NCI-H2107 treated with DMSO at 0.1 percent for 48 hours (cell line): ENCODE measurements at regions not wholly inside any gene's neighbourhood (a gene's known extent, or its start where the extent isn't known, plus 50 kb on each side); places are given as distances from the start of the nearest gene placed in this dataset.

ENCODE experiments used
- DNase-seq: peaks from one replicate; lab custom pipeline; 2025; ENCODE audit not compliant: unreplicated experiment; lab: John Stamatoyannopoulos, UW

DNA sequence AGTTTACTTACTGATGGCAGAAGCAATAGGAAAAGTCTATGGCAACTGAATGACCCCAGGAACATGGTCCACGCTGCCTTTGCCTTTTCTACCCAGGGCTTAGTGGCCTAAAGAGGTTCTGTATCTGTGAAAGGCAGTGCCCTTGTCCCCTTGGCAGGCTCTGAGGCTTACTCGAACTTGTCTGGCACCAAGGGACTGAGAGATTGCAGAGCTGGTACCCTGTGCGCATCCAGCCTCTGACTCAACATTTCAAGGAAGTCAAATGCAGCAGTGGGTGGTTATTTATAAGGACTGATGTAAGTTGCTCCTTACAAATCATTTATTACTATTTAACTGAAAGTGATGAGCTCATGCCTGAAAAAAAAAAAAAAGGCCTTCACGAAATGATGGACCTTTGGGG lies 299.9 kb upstream of the MYOCD start:
- DNase-seq: no peak

DNA sequence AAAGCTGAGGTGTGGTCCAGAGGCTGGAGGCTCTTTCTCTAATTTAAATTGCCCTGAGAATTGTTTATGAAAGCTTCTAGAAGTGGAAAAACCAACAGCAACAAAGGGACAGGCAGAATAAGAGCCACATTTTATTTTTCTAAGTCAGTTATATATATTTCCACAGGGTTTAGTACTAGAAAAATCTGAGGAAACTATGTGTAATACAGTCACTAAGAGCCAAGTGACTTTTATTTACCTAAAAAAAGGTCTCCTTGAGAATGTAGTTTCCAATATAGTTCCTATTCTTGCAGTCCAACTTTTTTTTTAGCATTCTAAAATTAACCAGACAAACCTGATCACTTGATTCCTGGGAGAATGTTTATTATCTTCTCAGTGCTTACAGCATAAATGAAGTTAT lies 296.6 kb upstream of the MYOCD start:
- no peak for DNase-seq

DNA sequence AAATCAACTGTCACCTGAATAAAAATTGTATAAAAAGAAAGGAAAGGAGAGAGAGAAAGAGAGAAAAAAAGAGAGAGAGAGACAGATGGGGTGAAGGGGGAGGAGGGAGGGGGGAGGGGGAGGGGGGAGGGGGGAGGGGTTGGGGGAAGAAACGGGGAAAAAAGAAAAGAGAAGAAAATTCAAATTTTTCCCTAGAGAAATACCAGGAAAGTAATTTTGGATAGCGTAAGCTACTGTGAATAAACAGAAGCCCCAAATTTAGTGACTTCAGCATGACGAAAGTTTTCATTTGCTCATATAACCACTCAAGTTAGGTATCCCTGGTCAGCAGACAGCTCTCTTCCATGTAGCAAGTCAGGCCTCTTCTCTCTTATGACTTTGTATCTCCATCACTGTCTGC lies 289.4 kb upstream of the MYOCD start:
- DNase-seq: no peak

DNA sequence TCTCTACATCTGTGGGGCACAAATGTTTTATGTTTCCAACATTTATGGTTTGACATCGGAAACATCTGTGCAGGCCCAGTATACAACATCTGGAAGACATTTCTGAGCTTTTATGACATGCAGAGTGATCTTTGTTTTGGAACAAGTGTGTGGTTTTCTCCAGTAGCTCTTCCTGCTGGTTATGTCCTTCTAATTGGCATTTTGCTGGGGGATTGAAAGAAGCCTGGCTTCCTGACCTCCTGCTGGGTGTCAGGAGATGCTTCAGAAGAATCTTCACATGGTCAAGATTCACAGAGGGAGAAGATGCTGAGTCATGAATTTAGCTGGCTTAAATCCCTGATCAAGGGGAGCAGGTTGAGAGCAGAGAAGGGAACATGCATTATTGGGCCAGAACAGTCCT lies 279.5 kb upstream of the MYOCD start:
- no peak for DNase-seq

DNA sequence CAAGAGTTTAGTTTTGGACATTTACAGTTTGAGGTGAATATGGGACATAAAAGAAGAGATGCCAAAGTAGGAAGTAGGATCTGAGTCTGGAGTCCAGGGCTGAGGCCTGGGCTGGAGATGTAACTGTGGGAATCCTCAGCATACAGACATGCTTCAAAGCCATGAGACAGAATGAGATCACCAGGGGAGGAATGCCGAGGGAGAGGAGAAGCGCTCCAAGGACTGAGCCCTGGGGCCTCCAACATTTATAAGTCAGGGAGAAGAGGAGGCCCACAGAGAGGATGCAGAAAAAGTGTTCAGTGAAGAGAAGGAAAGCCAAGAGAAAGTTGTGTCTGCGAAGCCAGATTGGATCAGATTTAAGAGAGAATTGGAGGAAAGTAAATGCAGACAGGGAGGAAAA lies 277.5 kb upstream of the MYOCD start:
- no peak for DNase-seq

DNA sequence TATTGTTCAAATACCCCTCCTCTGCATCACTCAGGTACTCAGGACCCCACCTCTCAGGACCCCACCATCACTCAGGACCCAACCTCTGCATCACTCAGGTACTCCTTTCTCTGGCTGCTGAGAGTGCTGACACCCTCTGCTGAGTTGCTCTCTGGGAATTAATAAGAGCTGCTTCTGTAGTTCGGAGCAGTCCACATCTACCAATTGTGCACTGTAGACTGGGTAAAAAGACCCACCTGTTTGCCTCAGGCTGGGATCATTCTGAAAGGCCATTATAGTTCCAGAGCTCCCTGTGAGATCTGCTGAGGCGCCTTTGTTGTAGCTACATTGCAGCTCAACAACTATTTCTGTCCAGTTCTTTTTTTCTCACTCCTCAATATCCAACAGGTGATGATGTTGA lies 276.3 kb upstream of the MYOCD start:
- DNase-seq: no peak

DNA sequence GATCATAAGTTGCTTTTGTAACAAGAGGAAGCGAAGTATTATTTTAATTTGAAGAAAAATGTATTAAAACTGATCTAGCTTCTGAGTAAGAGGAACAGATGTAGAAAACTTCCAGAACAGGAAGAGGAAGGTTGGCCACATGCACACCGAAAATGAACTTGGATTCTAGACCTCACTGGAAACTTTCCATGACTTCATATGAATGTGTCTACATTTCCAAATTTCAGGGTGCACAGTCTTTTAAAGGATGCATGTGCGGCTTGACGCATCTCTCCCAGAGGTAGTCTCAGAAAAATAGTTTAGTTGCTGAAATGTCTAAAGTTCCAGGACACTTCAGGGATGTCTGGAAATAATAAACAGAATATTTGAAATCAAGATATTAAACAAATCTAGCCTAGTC lies 275.1 kb upstream of the MYOCD start:
- DNase-seq: no peak

DNA sequence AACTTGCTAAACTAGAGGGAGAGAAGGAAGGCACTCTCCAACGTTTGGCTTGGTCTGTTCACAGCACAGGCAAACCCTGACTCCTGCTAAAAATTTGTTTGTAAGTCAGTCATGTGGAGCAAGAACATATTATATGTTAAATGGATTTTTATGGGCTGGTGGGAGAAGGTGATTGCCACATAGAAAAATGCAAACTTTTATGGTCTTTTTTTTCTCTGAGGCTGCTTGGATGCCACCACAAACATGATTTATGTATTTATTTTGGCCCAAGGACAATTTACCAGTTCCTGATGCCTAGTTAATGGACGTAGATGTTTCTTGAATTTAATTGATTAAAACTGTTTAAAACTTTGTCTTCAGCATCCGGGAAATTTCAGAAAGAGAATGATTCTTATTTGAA lies 274.2 kb upstream of the MYOCD start:
- no peak for DNase-seq

DNA sequence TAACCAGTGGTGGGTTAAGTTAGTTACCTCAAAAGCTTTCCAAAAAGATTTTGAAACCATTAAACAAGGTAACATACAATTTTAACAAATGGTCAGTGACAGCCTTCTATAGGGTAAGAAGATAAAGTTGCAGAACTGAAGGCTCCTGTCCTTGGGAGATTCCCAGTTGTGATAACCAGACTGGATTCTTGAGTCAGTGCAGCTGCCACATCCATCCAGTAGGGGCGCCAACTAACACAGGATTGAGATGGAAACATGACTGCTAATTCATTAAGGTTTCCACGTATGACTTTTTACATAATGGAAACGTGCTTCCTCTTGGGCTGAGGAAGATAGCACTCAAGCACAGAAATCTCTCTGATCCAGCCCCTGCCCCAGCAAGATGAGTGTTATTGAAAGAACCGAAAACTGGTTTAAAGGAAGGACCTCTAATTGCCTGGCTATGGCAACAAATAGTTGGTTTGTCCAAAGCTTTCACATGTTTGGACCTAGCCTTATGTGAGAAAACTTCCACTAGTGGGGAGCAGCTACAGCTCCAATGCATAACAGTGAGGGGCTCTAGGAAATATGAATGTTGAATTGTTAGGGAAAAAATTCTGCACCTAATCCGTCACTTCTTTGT lies 269.8 kb upstream of the MYOCD start:
- no peak for DNase-seq

DNA sequence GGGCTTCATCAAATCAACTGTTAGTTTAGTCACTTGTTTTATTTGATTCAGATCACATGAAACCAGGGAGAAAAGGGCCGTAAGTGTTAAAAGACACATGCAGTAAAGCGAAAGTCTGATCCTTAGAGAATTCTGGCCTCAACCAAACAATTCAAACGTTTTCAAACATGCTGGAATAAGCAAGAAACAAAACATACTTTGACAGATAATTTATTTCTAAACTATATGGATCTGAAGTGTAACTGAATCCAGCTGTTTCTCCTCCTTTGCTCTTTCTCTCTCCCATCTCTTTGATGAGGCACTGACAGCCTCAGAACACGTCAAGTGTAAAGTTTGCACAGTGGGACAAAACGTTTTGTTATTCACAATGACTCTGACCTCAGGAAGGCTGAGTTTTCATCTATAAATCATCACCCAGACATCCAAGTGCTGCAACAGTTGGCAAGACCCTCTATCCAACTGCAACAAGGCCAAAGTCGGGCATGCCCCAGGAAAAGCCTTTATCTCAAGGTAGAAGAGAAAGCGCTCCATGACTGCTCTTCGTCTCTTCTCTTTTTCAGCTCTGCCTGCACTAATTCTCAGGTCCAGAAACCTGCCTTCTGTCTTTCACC lies 267.1 kb upstream of the MYOCD start:
- DNase-seq: no peak

DNA sequence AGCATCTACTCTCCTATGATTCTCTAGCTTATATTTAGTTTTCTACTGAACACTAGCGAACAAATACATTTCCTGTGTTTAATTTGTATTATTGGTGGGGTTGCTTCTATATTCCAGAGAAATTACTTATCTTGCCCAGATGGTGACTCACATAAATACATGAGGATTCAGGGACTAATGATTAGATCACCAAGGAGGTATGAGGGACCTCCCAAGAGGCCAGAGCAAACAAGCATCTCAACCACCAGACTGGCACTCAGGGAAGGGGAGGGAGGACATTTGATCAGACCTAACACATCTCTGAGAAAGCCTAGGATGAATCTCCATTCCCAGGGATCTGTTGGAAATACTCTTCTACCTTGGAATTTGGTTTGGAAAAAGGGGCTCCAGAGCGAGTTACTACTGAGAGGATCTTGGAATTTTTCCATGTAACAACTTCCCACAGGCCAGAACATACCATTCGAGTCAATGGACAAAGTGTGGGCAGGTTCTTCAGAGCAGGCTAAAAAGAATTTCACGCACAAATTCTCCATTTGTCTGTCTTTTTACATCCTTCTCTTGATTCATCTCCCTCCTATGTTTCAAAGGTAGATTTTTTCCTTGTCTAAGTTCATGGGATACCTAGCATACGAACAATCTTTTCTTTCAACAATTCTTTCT lies 262.6 kb upstream of the MYOCD start:
- no peak for DNase-seq

DNA sequence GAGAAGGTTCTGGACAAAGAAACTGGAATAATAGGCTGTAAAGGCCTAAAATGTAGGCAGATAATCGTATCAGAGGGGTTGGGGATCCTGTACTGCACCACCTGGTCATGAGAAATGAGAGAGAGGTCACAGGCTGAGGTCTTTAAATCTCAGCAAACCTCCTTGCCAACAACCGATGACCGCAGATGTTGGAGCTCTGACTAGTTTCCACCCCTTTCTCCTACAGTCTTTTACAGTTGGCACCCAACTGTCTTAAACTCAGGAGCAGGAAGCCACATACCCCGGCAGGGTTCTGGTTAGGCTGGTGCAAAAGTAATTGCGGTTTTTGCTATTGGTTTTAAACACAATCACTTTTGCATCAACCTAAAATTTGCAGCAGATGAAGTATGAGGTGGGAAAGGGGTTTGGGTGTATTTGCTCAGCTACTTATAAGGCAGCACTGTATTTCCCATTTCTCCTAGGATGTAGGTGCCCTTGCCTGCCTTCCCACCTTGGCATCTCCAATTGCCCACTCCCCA lies 261.8 kb upstream of the MYOCD start:
- no peak for DNase-seq

DNA sequence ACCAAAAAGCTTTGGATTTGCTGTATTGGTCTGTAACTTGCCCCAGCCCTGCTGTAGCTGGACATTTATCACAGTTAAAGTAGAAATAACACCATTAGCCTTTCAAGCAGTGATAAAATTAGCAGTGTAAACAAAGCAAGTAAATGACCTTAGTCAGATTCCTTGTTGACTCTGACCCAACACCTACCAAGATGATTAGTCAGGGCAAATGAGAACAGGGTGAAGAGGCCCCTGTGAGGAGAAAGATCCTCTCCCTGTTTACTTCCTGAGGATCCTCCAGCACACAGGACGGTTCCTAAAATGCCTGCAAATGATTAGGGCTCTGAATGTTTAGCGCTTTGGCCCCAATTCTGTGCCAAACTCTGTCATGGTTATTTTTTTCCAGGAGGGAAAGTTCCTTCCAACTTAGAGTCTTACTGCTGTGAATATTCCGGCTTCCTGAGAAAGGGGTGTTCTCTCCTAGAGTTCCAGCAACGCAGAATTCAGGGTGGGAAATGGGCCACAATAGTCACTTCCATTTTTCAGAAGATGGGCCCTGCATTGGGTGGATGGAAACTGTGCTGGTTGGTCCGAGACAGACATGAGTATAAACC lies 259.0 kb upstream of the MYOCD start:
- DNase-seq: no peak

DNA sequence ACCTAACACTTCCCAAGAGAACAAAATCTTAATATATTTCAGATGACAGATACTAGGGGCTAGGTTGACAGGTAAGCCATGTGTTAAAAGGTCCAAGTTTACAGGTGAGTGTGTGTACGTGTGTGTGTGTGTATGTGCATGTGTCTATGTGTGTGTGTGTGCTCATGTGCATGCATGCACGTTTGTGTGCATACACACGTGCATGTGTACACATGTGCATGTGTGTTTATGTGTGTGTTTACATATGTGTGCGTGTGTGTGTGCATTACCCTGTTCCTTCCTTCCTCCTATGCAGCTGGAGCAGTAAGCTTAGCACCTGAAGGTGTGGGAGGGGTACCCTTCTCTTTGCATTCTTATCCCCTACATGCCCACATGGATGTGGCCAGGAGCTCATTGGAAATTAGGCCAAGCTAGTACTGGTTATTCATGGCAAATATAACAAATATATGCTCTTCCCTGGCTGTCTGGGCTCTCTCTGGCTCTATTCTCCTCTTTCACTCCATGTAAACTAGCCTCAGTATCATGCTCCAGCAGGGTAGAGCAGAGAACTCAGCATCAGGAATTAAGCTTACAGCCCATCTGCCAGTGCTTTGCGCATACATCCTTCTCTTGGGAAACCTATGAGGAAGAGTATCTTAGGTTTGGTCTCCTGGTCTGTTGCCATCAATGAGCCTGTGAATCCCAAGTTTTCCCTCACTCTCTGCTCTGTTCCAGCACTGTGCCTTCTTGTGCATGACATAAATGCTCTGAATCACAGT lies 258.0 kb upstream of the MYOCD start:
- DNase-seq: no peak

DNA sequence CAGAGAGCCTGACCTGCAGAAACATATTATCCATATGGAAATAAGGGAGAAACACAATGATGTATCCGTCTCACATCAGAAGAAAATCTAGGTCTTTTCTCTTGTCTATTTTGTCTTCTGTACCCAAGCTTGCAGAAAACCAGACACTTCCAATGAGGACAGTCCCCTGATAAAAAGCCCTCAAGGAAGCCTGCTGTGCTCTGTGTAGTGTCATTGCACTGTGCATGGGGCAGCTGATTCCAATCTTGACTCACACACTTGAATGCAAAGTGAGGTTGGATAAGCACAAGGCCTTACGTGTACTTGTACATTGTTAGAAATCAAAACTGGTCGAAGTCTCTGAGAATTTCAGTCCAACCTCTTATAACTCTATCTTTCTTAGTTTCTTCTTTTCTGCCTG lies 256.6 kb upstream of the MYOCD start:
- no peak for DNase-seq

DNA sequence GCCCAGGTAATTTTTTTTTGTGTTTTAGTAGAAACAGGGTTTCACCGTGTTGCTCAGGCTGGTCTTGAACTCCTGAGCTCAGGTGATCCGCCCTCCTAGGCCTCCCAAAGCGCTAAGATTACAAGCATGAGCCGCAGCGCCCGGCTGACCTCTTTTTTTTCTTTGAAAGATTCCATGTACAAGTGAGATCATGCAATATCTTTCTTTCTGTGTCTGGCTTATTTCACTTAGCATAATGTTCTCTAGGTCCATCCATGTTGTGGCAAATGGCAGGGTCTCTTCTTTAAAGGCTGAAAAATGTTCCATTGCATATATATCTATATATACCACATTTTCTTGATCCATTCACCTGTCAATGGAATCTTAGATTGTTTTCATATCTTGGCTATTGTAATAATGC lies 255.0 kb upstream of the MYOCD start:
- DNase-seq: no peak

DNA sequence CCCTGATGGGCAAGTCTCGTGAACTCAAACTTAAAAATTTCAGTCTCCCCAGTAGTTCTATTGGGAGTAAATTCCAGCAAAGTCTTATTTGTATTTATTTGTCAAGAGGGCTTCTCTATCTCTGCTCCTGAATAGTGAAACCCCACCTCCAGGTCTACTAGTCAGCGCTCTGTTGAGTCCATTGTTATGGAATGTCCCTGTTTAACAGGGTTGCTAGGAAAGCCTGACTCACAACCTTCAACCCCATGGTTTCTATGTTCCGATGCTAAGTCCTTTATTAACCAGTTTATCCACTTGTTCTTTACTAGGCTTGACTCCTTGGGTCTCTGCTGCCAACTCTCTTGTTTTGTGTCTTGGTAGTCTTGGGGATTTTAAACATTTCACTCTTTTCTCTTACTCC lies 250.7 kb upstream of the MYOCD start:
- no peak for DNase-seq

DNA sequence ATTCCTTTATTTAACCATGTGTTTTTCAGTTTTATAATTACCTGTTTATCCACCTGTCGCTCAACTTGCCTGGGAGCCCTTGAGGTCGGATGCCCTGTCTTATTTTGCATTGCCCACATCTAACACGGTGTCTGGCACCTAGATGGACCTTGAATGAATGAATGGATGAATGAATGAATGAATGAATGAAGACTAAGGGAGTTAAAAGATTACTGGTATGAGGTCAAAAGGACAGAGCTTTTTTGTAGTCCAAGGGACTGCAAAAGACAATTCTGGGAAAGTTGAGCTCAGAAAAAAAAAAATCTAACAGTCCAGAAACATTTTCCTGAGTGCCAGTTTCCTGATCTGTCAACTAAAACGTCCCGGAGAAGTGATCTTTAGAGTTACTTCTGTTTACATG lies 244.6 kb upstream of the MYOCD start:
- no peak for DNase-seq

DNA sequence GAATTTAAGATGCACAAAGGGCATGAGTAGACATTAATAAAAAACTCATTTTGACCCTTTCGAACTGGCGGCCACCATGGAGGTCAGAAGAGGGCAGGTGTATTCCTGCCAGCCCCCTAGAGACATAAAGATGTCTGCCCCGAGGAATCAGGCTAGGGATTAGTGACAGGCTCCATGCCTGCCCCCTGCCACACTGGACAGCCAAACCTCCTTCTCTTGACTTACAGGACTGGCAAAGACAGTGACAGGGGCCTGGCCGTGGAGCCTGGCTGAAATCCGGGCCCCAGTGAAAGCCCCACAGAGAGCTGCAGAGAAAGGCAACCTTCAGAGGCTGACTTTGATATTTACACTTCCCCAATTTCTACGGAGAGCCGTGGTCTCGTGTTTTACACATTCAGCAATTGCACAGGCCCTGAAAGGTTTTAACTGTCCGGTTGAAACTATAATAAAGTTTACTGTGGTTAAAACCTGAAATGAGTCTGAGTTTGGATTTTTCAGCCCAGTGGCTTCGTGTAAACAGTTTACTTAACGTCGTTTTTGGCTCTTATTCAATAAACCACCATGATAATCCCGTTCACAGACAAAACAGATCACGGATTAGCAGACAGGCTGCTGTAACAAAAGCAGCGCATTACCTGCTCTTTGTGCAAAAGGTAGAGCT lies 243.9 kb upstream of the MYOCD start:
- DNase-seq: no peak

DNA sequence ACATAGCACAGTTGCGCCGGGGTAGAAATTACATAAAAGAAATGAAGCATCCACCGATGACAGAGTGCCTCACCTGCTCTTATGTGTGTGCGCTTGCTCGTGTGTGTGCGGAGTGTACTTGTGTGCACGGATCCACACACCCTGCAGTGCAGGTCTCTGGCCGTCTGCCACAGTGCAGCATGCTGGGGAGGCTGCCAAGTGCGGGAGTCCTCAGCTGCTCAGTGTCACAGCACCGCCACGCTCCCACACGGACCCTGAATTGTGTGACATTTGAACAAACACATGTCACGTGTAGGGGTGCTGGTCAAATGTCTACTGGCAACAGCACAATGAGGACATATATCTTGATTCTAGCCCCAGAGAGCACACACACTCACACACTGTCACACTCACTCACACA lies 243.0 kb upstream of the MYOCD start:
- no peak for DNase-seq

DNA sequence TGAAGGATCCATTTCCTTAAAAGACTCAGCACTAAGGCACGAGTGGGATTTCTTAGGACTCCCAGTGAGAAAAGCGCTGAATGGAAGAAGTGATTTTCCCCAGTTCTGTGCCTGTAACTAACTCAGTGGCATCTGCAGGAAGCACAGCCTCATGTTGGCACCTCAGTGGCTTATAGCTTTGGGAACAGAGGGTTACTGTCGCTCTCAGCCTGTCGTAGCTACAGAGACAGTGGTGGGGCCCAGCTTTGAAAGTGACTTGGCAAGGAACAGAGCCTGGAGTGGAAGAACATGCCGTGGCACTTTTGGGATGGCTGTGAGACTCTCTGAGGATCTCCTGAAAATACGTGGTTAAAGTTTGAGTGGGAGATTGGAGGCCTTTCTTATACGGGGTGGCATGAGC lies 242.4 kb upstream of the MYOCD start:
- DNase-seq: no peak
